ENCODE measurements at regions not wholly inside any gene's neighbourhood (a gene's known extent, or its start where the extent isn't known, plus 50 kb on each side); places are given as distances from the start of the nearest gene placed in this dataset.

- H3K27ac Mint-ChIP-seq, result no peak overlapping the region
- H3K4me1 Mint-ChIP-seq (ENCODE audit: unreplicated experiment), result no peaks in the 10 kb centered on the region
- peaks cover 4% of the 10 kb centered on the region for H3K9me3 Mint-ChIP-seq
- H3K4me3 Mint-ChIP-seq, result no peak overlapping the region
- no peaks in the 10 kb centered on the region for H3K36me3 Mint-ChIP-seq
- no peaks in the 10 kb centered on the region for H3K27me3 Mint-ChIP-seq
- TF ChIP-seq, protein P1, sequence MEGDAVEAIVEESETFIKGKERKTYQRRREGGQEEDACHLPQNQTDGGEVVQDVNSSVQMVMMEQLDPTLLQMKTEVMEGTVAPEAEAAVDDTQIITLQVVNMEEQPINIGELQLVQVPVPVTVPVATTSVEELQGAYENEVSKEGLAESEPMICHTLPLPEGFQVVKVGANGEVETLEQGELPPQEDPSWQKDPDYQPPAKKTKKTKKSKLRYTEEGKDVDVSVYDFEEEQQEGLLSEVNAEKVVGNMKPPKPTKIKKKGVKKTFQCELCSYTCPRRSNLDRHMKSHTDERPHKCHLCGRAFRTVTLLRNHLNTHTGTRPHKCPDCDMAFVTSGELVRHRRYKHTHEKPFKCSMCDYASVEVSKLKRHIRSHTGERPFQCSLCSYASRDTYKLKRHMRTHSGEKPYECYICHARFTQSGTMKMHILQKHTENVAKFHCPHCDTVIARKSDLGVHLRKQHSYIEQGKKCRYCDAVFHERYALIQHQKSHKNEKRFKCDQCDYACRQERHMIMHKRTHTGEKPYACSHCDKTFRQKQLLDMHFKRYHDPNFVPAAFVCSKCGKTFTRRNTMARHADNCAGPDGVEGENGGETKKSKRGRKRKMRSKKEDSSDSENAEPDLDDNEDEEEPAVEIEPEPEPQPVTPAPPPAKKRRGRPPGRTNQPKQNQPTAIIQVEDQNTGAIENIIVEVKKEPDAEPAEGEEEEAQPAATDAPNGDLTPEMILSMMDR (conservative IDR thresholded peaks at IDR 0.05), result no peak
- no peak for DNase-seq (ENCODE audit: extremely low spot score, unreplicated experiment)
These were observed 153.3 kb upstream of the SLC44A1 start for GRCh38 chr9:105091004-105091640.

DNA sequence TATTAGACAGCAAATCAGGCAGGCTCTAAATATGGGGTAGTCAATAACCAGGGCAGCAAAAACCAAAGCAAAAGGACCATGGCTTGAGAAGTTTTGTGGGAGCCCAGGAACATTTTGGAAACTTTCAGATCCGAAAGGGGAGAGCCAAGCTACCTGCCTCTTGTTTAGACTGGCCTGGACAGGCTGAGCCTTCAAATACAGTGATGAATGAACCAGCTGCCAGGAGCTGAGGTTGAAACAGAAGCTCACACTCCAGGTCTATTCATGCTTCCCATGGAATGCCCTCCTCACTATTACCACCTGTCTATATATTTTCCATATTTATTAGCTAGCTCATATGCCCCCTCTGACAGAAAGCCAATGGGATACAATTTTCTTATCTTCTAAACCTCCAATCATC lies 150.8 kb upstream of the SLC44A1 start:
- H3K4me1 Mint-ChIP-seq (ENCODE audit: unreplicated experiment), result no peaks in the 10 kb centered on the region
- H3K4me3 Mint-ChIP-seq, result no peak overlapping the region
- no peak for DNase-seq (ENCODE audit: extremely low spot score, unreplicated experiment)
- no peaks in the 10 kb centered on the region for H3K36me3 Mint-ChIP-seq
- no peaks in the 10 kb centered on the region for H3K9me3 Mint-ChIP-seq
- H3K27me3 Mint-ChIP-seq, result no peaks in the 10 kb centered on the region
- no peak overlapping the region for H3K27ac Mint-ChIP-seq
- TF ChIP-seq, protein P1 (conservative IDR thresholded peaks at IDR 0.05), result no peak

DNA sequence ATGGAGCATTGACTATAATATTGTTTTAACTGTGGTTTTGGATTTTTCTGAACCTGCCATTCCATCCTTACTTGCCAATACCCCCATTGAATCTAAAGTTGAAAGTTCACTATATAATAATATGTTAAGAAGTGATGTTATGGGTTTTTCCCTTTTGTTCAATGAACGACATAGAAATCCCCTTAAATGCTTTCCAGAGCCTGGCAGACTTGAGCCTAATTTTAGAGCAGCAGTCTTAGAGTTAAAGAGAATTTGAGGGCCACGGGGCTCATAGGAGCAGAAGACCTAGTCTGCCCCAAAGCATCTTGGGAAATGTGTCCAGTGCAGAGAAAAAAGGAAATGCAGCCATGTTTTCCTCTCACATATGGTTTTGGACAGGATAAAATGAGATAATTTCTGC lies 146.1 kb upstream of the SLC44A1 start:
- TF ChIP-seq, protein P1 (conservative IDR thresholded peaks at IDR 0.05), result no peak
- DNase-seq (ENCODE audit: extremely low spot score, unreplicated experiment), result no peak
- H3K36me3 Mint-ChIP-seq, result no peaks in the 10 kb centered on the region
- H3K27me3 Mint-ChIP-seq, result no peaks in the 10 kb centered on the region
- no peaks in the 10 kb centered on the region for H3K4me1 Mint-ChIP-seq (ENCODE audit: unreplicated experiment)
- no peak overlapping the region for H3K4me3 Mint-ChIP-seq
- H3K9me3 Mint-ChIP-seq, result no peaks in the 10 kb centered on the region
- no peak overlapping the region for H3K27ac Mint-ChIP-seq

- no peak for DNase-seq (ENCODE audit: extremely low spot score, unreplicated experiment)
- no peaks in the 10 kb centered on the region for H3K36me3 Mint-ChIP-seq
- no peak overlapping the region for H3K27ac Mint-ChIP-seq
- TF ChIP-seq, protein P1 (conservative IDR thresholded peaks at IDR 0.05), result no peak
- no peaks in the 10 kb centered on the region for H3K9me3 Mint-ChIP-seq
- H3K27me3 Mint-ChIP-seq, result peaks cover 3% of the 10 kb centered on the region
- no peak overlapping the region for H3K4me3 Mint-ChIP-seq
- H3K4me1 Mint-ChIP-seq (ENCODE audit: unreplicated experiment), result no peaks in the 10 kb centered on the region
These were observed 140.7 kb upstream of the SLC44A1 start for GRCh38 chr9:105103776-105104175.

DNA sequence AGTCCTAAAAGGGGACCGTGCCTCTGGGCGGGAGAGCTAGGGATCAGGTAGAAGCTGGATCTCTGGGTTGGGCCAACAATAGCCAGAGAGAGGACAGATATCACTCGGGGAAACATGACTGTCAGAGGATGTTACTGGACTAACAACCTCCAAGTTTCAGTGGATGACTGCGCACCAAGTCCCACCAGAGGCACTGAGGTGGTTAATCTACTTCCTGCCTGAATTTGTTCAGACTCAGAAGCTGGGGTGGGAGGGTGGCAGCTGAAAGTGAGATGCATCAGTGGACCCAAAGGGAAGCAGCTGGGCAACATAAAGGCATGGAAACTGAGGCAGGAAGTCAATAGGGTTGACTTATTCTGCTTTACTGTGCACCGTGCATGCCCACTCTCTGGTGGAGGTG lies 130.1 kb upstream of the SLC44A1 start:
- no peaks in the 10 kb centered on the region for H3K27me3 Mint-ChIP-seq
- no peak overlapping the region for H3K27ac Mint-ChIP-seq
- no peaks in the 10 kb centered on the region for H3K36me3 Mint-ChIP-seq
- no peak for DNase-seq (ENCODE audit: extremely low spot score, unreplicated experiment)
- no peak overlapping the region for H3K4me3 Mint-ChIP-seq
- H3K9me3 Mint-ChIP-seq, result no peaks in the 10 kb centered on the region
- peaks cover 9% of the 10 kb centered on the region for H3K4me1 Mint-ChIP-seq (ENCODE audit: unreplicated experiment)
- TF ChIP-seq, protein P1 (conservative IDR thresholded peaks at IDR 0.05), result no peak
